GM23248 (cell line): ENCODE measurements at regions not wholly inside any gene's neighbourhood (a gene's known extent, or its start where the extent isn't known, plus 50 kb on each side); places are given as distances from the start of the nearest gene placed in this dataset.

ENCODE experiments used
- EZH2 ChIP-seq: fragments of 200-600 bp; sonication (generic); IDR thresholded peaks from 2 replicates; pipeline ENCODE4 v1.6.1; 2018; ENCODE audit warnings: antibody characterized with exemption, mild to moderate bottlenecking; ENCODE audit not compliant: insufficient read depth, poor library complexity, severe bottlenecking
- EZH2phosphoT487 ChIP-seq: fragments of 200-600 bp; sonication (generic); IDR thresholded peaks from 2 replicates; pipeline ENCODE4 v1.6.1; 2018; ENCODE audit warnings: antibody characterized with exemption, moderate library complexity, mild to moderate bottlenecking, low read depth; ENCODE audit not compliant: insufficient read depth

DNA sequence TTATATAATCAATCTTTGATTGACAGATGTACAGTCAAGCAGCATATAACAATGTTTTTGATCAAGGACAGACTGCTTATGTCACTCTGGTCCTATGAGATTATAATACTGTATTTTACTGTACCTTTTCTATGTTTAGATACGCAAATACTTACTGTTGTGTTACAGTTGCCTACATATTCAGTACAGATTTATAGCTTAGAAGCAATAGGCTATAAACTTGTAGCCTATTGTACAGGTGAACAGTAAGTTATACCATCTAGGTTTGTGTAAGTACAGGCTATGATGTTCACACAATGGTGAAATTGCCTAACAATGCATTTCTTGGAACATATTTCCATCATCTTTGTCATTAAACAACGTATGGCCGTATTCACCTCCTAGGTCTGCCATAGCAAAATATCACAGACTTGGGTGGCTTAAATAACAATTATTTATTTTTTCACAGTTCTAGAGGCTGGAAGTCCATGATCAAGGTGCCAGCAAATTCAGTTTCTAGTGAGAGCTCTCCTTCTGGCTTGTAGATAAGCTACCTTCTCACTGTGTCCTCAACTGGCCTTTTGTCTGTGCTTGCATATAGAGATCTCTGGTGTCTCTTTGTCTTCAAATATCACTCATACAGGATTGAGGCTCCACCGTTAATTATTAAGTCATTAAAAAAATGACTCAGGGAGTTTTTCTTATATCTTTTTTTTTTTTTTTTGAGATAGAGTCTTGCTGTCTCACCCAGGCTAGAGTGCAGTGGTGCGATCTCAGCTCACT, 89.1 kb downstream of the EBLN2 start:
- TF ChIP-seq EZH2 (no peak), EZH2phosphoT487 (no peak)
